K562 (cell line): ENCODE measurements at regions not wholly inside any gene's neighbourhood (a gene's known extent, or its start where the extent isn't known, plus 50 kb on each side); places are given as distances from the start of the nearest gene placed in this dataset.

Experiments used
- ATAC-seq: fragments of 200-7000 bp; cut with Tn5 transposase; 3 replicates; pipeline ENCODE4 v1.9.1; 2020; ENCODE audit warnings: moderate library complexity
- BruUV-seq: library from RNA; stranded (reverse); fragments of 400-500 nt; replicated peaks from 2 replicates; lab custom pipeline; 2021; lab: Mats Ljungman, UMichigan
- CTCF ChIA-PET: fragments of 300-600 bp; formaldehyde crosslinking; extraction: SDS; loops from one replicate; lab custom pipeline; 2021; ENCODE audit warnings: low intra/inter-chr PET ratio; lab: Yijun Ruan, JAX
- POLR2A ChIA-PET: fragments of 300-600, 350-650 bp; sonication (Branson Sonifier 250); formaldehyde crosslinking; extraction: SDS; loops from one replicate; lab custom pipeline; 2021; ENCODE audit warnings: antibody characterized with exemption, inconsistent platforms; lab: Yijun Ruan, JAX
- DNase-seq, 4 experiments: peaks; one replicate each; pipeline versions ENCODE4 v3.0.0 to v3.0.0-alpha.2; 2011 to 2018; ENCODE audit warnings: low spot score in 3 of 4, mixed read lengths in 3 of 4; ENCODE audit errors: extremely low read depth in 1 of 4
- FAIRE-seq: peaks from 2 replicates; lab custom pipeline; 2011; peaks lifted over from hg19 to GRCh38; lab: Jason Lieb, UNC
- H2AFZ ChIP-seq: 2 replicates; pipeline ENCODE4 v1.6.0; 2011; ENCODE audit warnings: low read depth, low read length, control low read depth, inconsistent platforms
- H3K27ac ChIP-seq: fragments of 200-600 bp; 3 replicates; pipeline ENCODE4 v1.8.0; 2011; ENCODE audit warnings: low read depth, mild to moderate bottlenecking, control low read depth, inconsistent platforms, low read length, moderate library complexity, mixed read lengths; ENCODE audit errors: extremely low read depth
- H3K27me3 ChIP-seq, 2 experiments: fragments of 300-600 bp in 1 of 2; 2 replicates in 1 of 2; 3 replicates in 1 of 2; pipeline versions ENCODE4 v1.6.0 to v1.8.0; 2011; ENCODE audit warnings: inconsistent platforms in 2 of 2, low read length in 2 of 2, mild to moderate bottlenecking in 1 of 2, mixed read lengths in 1 of 2, moderate library complexity in 1 of 2; ENCODE audit not compliant: control insufficient read depth in 2 of 2, insufficient read depth in 2 of 2
- H3K36me3 ChIP-seq: fragments of 300-600 bp; 3 replicates; pipeline ENCODE4 v1.8.0; 2011; ENCODE audit warnings: mild to moderate bottlenecking, low read length, inconsistent platforms; ENCODE audit not compliant: control insufficient read depth, insufficient read depth
- H3K4me1 ChIP-seq, 2 experiments: fragments of 200-600 bp in 1 of 2; replicated peaks in 1 of 2; 2 replicates in 1 of 2; 3 replicates in 1 of 2; pipeline versions ENCODE4 v1.5.1 to v1.8.0; 2011; ENCODE audit warnings: inconsistent platforms in 2 of 2, low read length in 2 of 2, mild to moderate bottlenecking in 1 of 2, mixed read lengths in 1 of 2, moderate library complexity in 1 of 2; ENCODE audit not compliant: control insufficient read depth in 2 of 2, insufficient read depth in 2 of 2
- H3K4me2 ChIP-seq: 2 replicates; pipeline ENCODE4 v1.6.1; 2011; ENCODE audit warnings: low read length, control low read depth, inconsistent platforms, mixed read lengths; ENCODE audit not compliant: insufficient read depth
- H3K4me3 ChIP-seq: fragments of 200-600 bp; sonication (generic), shearing (Covaris generic); 2 replicates; pipeline ENCODE4 v1.5.1; 2016; ENCODE audit warnings: control low read depth, inconsistent platforms
- H3K79me2 ChIP-seq: fragments of 200-600 bp; 3 replicates; pipeline ENCODE4 v1.8.0; 2011; ENCODE audit warnings: low read length, inconsistent platforms; ENCODE audit not compliant: control insufficient read depth, insufficient read depth
- H3K9ac ChIP-seq, 2 experiments: 2 replicates each; pipeline versions ENCODE4 v1.6.0 to v1.6.1; 2011; ENCODE audit warnings: low read depth in 2 of 2, low read length in 2 of 2, control low read depth in 1 of 2, inconsistent platforms in 1 of 2, mild to moderate bottlenecking in 1 of 2, mixed read lengths in 1 of 2; ENCODE audit not compliant: insufficient read depth in 1 of 2
- H3K9me1 ChIP-seq: one replicate; pipeline ENCODE4 v1.6.0; 2011; ENCODE audit warnings: inconsistent platforms, mild to moderate bottlenecking, low read length, moderate library complexity; ENCODE audit not compliant: control insufficient read depth, insufficient read depth
- H3K9me3 ChIP-seq: replicated peaks from 2 replicates; pipeline ENCODE4 v1.5.1; 2011; ENCODE audit warnings: low read depth, low read length, inconsistent platforms; ENCODE audit not compliant: control insufficient read depth, insufficient read depth
- H4K20me1 ChIP-seq: replicated peaks from 2 replicates; pipeline ENCODE4 v1.6.1; 2011; ENCODE audit warnings: low read length, inconsistent platforms, mixed read lengths; ENCODE audit not compliant: control insufficient read depth, insufficient read depth
- FOXA1 ChIP-seq: fragments of 450-650 bp; IDR thresholded peaks from 2 replicates; pipeline ENCODE4 v1.6.1; 2016; ENCODE audit warnings: mild to moderate bottlenecking, borderline replicate concordance
- FOXP1 ChIP-seq: sonication (generic); formaldehyde crosslinking; IDR thresholded peaks from 2 replicates; pipeline ENCODE4 v1.8.0; 2022; ENCODE audit warnings: mild to moderate bottlenecking, missing genetic modification reagents
- MCM5 ChIP-seq: fragments of 450-650 bp; IDR thresholded peaks from 2 replicates; pipeline ENCODE4 v1.6.1; 2016; ENCODE audit warnings: low read depth
- MYBL2 ChIP-seq, 2 experiments: fragments of 450-650 bp in 1 of 2; sonication (generic) in 1 of 2; formaldehyde crosslinking in 1 of 2; IDR thresholded peaks; 2 replicates each; pipeline versions ENCODE4 v1.6.1 to v1.8.1; 2017 to 2022; ENCODE audit warnings: borderline replicate concordance in 1 of 2, inconsistent platforms in 1 of 2, low read depth in 1 of 2, mild to moderate bottlenecking in 1 of 2, missing genetic modification reagents in 1 of 2, moderate library complexity in 1 of 2
- PHTF2 ChIP-seq: fragments of 250-450 bp; sonication (Bioruptor Pico); IDR thresholded peaks from 2 replicates; pipeline ENCODE4 v1.5.0; 2021; ENCODE audit warnings: mild to moderate bottlenecking
- SIRT6 ChIP-seq: IDR thresholded peaks from one replicate; pipeline ENCODE4 v1.6.1; 2012; ENCODE audit warnings: low read depth, mild to moderate bottlenecking, control low read depth, inconsistent platforms, low read length, moderate library complexity
- SMC3 ChIP-seq: conservative IDR thresholded peaks from 2 replicates; pipeline ENCODE4 v1.6.1; 2011; ENCODE audit warnings: low read depth, low read length, improper control_type of control experiment; ENCODE audit not compliant: insufficient read depth
- TAF7 ChIP-seq: fragments of 450-650 bp; IDR thresholded peaks from 2 replicates; pipeline ENCODE4 v1.6.1; 2016; ENCODE audit warnings: missing genetic modification characterization, missing compliant biosample characterization
- ZKSCAN3 ChIP-seq: fragments of 250-450 bp; sonication (Bioruptor Pico); IDR thresholded peaks from 2 replicates; pipeline ENCODE4 v1.4.0; 2020
- ZNF175 ChIP-seq: fragments of 200-800 bp; sonication (Bioruptor generic); IDR thresholded peaks from 2 replicates; pipeline ENCODE4 v1.6.1; 2016; ENCODE audit warnings: low read depth, mild to moderate bottlenecking, missing genetic modification characterization, missing compliant biosample characterization
- WGBS: fragments of 100-300 bp; shearing (Covaris generic); methylation state at CpG from one replicate; pipeline ENCODE4 v1.1.6; 2016; ENCODE audit warnings: low coverage, mixed read lengths; ENCODE audit not compliant: insufficient coverage; ENCODE audit errors: missing lambda C conversion rate; 5-methylcytosine and 5-hydroxymethylcytosine counted together
- in situ Hi-C: fragments of 300-500 bp; cut with MboI; formaldehyde crosslinking; loops from 4 replicates; pipeline ENCODE4 v1.15.0; 2018; ENCODE audit warnings: inconsistent platforms, mixed read lengths
- intact Hi-C: fragments of 100-400 bp; cut with micrococcal nuclease; formaldehyde crosslinking; loops from 2 replicates; pipeline ENCODE4 v1.14.2; 2022

DNA sequence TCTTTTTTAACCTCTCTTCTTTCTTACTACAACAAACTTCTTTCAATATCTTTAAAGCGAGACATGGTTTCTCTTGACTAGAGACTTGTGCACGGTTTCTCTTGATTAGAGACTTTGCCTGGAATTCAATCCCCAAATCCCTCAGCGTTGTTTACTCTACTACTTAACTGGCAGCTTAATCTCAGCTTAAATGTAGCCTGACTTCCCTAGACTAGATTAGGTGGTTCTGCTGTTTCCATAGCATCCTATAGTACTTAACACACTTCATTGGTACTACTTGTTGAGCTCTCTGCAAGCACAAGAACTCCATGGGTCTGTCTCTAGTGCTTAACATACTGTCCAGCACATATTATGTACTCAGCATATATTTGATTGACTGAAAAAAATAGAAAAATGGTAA, 168.2 kb upstream of the GPR149 start:
- no peak overlapping the region for H3K9ac ChIP-seq
- DNase-seq (no peak), ATAC-seq (no peak), FAIRE-seq (no peak)
- no peak overlapping the region for H3K4me2 ChIP-seq
- CTCF ChIA-PET, result no interaction called here
- no peaks in the 10 kb centered on the region for H3K4me1 ChIP-seq
- H3K4me3 ChIP-seq, result no peak overlapping the region
- TF ChIP-seq FOXA1, result no peak
- TF ChIP-seq ZNF175 (CRISPR knock-in tag), result no peak
- no peak for TF ChIP-seq SMC3
- TF ChIP-seq MYBL2 (IDR thresholded peaks at IDR 0.05; ENCODE audit: low read depth), result no peak
- TF ChIP-seq MYBL2 (CRISPR knock-in tag; IDR thresholded peaks at IDR 0.05; ENCODE audit: borderline replicate concordance), result no peak
- TF ChIP-seq SIRT6, result no peak
- no peak for TF ChIP-seq PHTF2 (CRISPR knock-in tag)
- TF ChIP-seq MCM5, result no peak
- TF ChIP-seq FOXP1 (CRISPR knock-in tag), result no peak
- TF ChIP-seq ZKSCAN3 (CRISPR knock-in tag), result no peak
- no peak for TF ChIP-seq TAF7 (tag)
- BruUV-seq, result no TSS peak
- H3K36me3 ChIP-seq, result no peaks in the 10 kb centered on the region
- no peaks in the 10 kb centered on the region for H3K27me3 ChIP-seq
- no peaks in the 10 kb centered on the region for H4K20me1 ChIP-seq
- no peaks in the 10 kb centered on the region for H3K9me1 ChIP-seq
- H2AFZ ChIP-seq, result no peak overlapping the region
- POLR2A ChIA-PET, result no interaction called here
- H3K9me3 ChIP-seq, result no peaks in the 10 kb centered on the region
- H3K27ac ChIP-seq, result no peak overlapping the region
- H3K79me2 ChIP-seq, result no peaks in the 10 kb centered on the region
- in situ Hi-C loops (no loop called here), intact Hi-C loops (no loop called here)
- WGBS, result 0% methylated on average over 3 of the region's 3 CpGs
